ENCODE measurements at regions not wholly inside any gene's neighbourhood (a gene's known extent, or its start where the extent isn't known, plus 50 kb on each side); places are given as distances from the start of the nearest gene placed in this dataset.
"Not testable (repeated sequence)": the region's sequence is repeated elsewhere in the genome, so short reads cannot be mapped to it uniquely, and the experiment has no call there.

DNA sequence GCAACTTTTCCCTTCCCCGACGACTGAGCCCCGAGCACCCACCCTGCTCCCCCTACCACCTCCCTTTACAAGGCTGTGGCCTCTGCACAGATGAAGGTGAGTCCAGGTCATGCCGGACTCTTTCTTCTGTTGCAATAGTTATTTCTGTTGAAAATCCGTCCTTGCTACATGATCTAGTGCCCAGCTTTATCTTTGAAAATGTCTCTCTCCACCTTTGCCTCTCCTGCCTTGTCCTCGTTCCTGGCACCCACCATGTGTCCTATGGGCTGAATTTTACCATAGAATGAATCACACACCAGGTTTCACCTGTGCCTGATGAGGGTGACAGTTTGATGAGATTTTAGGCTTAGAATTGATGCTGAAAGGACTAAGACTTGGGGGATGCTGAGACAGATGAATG is 92.9 kb downstream of the TMEM121 start:
- TF ChIP-seq, protein P1, sequence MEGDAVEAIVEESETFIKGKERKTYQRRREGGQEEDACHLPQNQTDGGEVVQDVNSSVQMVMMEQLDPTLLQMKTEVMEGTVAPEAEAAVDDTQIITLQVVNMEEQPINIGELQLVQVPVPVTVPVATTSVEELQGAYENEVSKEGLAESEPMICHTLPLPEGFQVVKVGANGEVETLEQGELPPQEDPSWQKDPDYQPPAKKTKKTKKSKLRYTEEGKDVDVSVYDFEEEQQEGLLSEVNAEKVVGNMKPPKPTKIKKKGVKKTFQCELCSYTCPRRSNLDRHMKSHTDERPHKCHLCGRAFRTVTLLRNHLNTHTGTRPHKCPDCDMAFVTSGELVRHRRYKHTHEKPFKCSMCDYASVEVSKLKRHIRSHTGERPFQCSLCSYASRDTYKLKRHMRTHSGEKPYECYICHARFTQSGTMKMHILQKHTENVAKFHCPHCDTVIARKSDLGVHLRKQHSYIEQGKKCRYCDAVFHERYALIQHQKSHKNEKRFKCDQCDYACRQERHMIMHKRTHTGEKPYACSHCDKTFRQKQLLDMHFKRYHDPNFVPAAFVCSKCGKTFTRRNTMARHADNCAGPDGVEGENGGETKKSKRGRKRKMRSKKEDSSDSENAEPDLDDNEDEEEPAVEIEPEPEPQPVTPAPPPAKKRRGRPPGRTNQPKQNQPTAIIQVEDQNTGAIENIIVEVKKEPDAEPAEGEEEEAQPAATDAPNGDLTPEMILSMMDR (IDR thresholded peaks at IDR 0.05; ENCODE audit: insufficient read depth, low read depth, low read length), result not testable (repeated sequence)
- not testable (repeated sequence) for TF ChIP-seq EZH2 (IDR thresholded peaks at IDR 0.05; ENCODE audit: insufficient read depth, low read length)
